SK-N-MC (cell line): ENCODE measurements at regions not wholly inside any gene's neighbourhood (a gene's known extent, or its start where the extent isn't known, plus 50 kb on each side); places are given as distances from the start of the nearest gene placed in this dataset.

Source experiments
- EZH2 ChIP-seq: fragments of 200-600 bp; sonication (generic); IDR thresholded peaks from one replicate; pipeline ENCODE4 v1.6.1; 2017; ENCODE audit warnings: antibody characterized with exemption
- FOXP2 ChIP-seq: optimal IDR thresholded peaks from 2 replicates; pipeline ENCODE3; 2011; ENCODE audit warnings: mild to moderate bottlenecking, moderate library complexity; ENCODE audit not compliant: insufficient read depth; ENCODE audit errors: extremely low read length, control extremely low read depth
- POLR2AphosphoS5 ChIP-seq: IDR thresholded peaks from 2 replicates; pipeline ENCODE4 v1.6.1; 2012; ENCODE audit warnings: mild to moderate bottlenecking, low read depth, low read length, borderline replicate concordance

- TF ChIP-seq EZH2 (no peak), POLR2AphosphoS5 (no peak), FOXP2 (no peak)
These were observed 193.2 kb upstream of the KLF3 start for GRCh38 chr4:38470735-38471262.
